Lower lobe of right lung (tissue), 2 donors: ENCODE measurements at regions not wholly inside any gene's neighbourhood (a gene's known extent, or its start where the extent isn't known, plus 50 kb on each side); places are given as distances from the start of the nearest gene placed in this dataset.

Experiments used
- ATAC-seq, 2 donors: fragments of 200-7000 bp; cut with Tn5 transposase; one replicate each; pipeline ENCODE4 v1.9.1; 2020 to 2022; ENCODE audit warnings: mild to moderate bottlenecking in 2 of 2, moderate library complexity in 2 of 2
- DNase-seq: peaks from one replicate; pipeline ENCODE4 v3.0.0-alpha.2; 2020
- H3K27ac ChIP-seq: fragments of 200-600 bp; one replicate; pipeline ENCODE4 v1.8.0; 2022
- H3K27me3 ChIP-seq: fragments of 200-600 bp; one replicate; pipeline ENCODE4 v1.8.0; 2022; ENCODE audit warnings: low read depth
- H3K36me3 ChIP-seq: fragments of 200-600 bp; one replicate; pipeline ENCODE4 v1.8.0; 2022; ENCODE audit warnings: mild to moderate bottlenecking
- H3K4me1 ChIP-seq: fragments of 200-600 bp; one replicate; pipeline ENCODE4 v1.8.0; 2022
- H3K4me3 ChIP-seq: fragments of 200-600 bp; one replicate; pipeline ENCODE4 v1.8.0; 2022; ENCODE audit warnings: mild to moderate bottlenecking
- H3K9me3 ChIP-seq: fragments of 200-600 bp; one replicate; pipeline ENCODE4 v1.8.0; 2022
- CTCF ChIP-seq: fragments of 200-600 bp; IDR thresholded peaks from one replicate; pipeline ENCODE4 v1.8.0; 2022; ENCODE audit warnings: antibody characterized with exemption, mild to moderate bottlenecking
- intact Hi-C: fragments of 100-400 bp; cut with DNase I; formaldehyde crosslinking; loops from one replicate; pipeline ENCODE4 v1.11.0; 2022
- donor health status: DM: no; HTN: yes; CAD: no; lungs with severe emphysema.

- intact Hi-C loops, result no loop called here
Observed at GRCh38 chr16:51710186-51710585, 559.1 kb upstream of the SALL1 start.

GRCh38 chr16:51708861-51709260 lies 557.8 kb upstream of the SALL1 start:
- intact Hi-C loops, result no loop called here
- H3K36me3 ChIP-seq, result no peaks in the 10 kb centered on the region
- H3K4me1 ChIP-seq, result no peaks in the 10 kb centered on the region
- peaks cover 15% of the 10 kb centered on the region for H3K9me3 ChIP-seq
- no peak for TF ChIP-seq CTCF
- no peak overlapping the region for H3K27ac ChIP-seq
- H3K27me3 ChIP-seq, result no peaks in the 10 kb centered on the region
- no peak overlapping the region for H3K4me3 ChIP-seq
- ATAC-seq (no peak), DNase-seq (no peak)

More at GRCh38 chr16:51710186-51710585, 559.1 kb upstream of the SALL1 start:
- Histone ChIP-seq H3K27ac (no peak overlapping the region), H3K36me3 (no peaks in the 10 kb centered on the region), H3K9me3 (peaks cover 11% of the 10 kb centered on the region), H3K27me3 (no peaks in the 10 kb centered on the region), H3K4me3 (no peak overlapping the region), H3K4me1 (no peaks in the 10 kb centered on the region)
- no peak for DNase-seq
- ATAC-seq, result no peak
- no peak for TF ChIP-seq CTCF

- peaks cover 15% of the 10 kb centered on the region for H3K9me3 ChIP-seq
- H3K36me3 ChIP-seq, result no peaks in the 10 kb centered on the region
- TF ChIP-seq CTCF, result no peak
- H3K27ac ChIP-seq, result no peak overlapping the region
- intact Hi-C loops, result no loop called here
- H3K4me3 ChIP-seq, result no peak overlapping the region
- no peaks in the 10 kb centered on the region for H3K4me1 ChIP-seq
- H3K27me3 ChIP-seq, result no peaks in the 10 kb centered on the region
- DNase-seq (no peak), ATAC-seq (no peak)
Observed at GRCh38 chr16:51707666-51708065, 556.6 kb upstream of the SALL1 start.

- H3K9me3 ChIP-seq, result peaks cover 15% of the 10 kb centered on the region
- no peaks in the 10 kb centered on the region for H3K4me1 ChIP-seq
- intact Hi-C loops, result no loop called here
- no peaks in the 10 kb centered on the region for H3K36me3 ChIP-seq
- no peak for TF ChIP-seq CTCF
- ATAC-seq (no peak), DNase-seq (no peak)
- no peak overlapping the region for H3K4me3 ChIP-seq
- no peaks in the 10 kb centered on the region for H3K27me3 ChIP-seq
- H3K27ac ChIP-seq, result no peak overlapping the region
Observed at GRCh38 chr16:51705142-51705541, 554.1 kb upstream of the SALL1 start.

- no peak overlapping the region for H3K27ac ChIP-seq
- intact Hi-C loops, result no loop called here
- H3K4me1 ChIP-seq, result no peaks in the 10 kb centered on the region
- H3K27me3 ChIP-seq, result no peaks in the 10 kb centered on the region
- peaks cover 12% of the 10 kb centered on the region for H3K9me3 ChIP-seq
- TF ChIP-seq CTCF, result no peak
- H3K36me3 ChIP-seq, result no peaks in the 10 kb centered on the region
- DNase-seq (no peak), ATAC-seq (no peak)
- H3K4me3 ChIP-seq, result no peak overlapping the region
Observed at GRCh38 chr16:51701025-51701424, 550.0 kb upstream of the SALL1 start.
